Omental fat pad (tissue), 3 donors: ENCODE measurements at regions not wholly inside any gene's neighbourhood (a gene's known extent, or its start where the extent isn't known, plus 50 kb on each side); places are given as distances from the start of the nearest gene placed in this dataset.

Experiments
- ATAC-seq: fragments of 150-250 bp; one replicate; pipeline ENCODE4 v1.9.1; 2016; ENCODE audit warnings: mild to moderate bottlenecking, moderate library complexity; ENCODE audit not compliant: low FRiP score
- DNase-seq: peaks from one replicate; pipeline ENCODE4 v3.0.0-alpha.2; 2019; ENCODE audit warnings: low spot score
- CTCF ChIP-seq, 3 donors: fragments of 450-650 bp; IDR thresholded peaks; one replicate each; pipeline ENCODE4 v1.5.1; 2016 to 2017; ENCODE audit warnings: antibody characterized with exemption in 3 of 3, mild to moderate bottlenecking in 3 of 3, moderate library complexity in 2 of 3

- DNase-seq (no peak), ATAC-seq (no peak)
- TF ChIP-seq CTCF (IDR thresholded peaks at IDR 0.05): no peak
Measured at GRCh38 chr20:7497985-7498384, 442.3 kb downstream of the HAO1 start.

GRCh38 chr20:7499201-7499600 is 441.1 kb downstream of the HAO1 start:
- no peak for ATAC-seq
- no peak for DNase-seq
- TF ChIP-seq CTCF (IDR thresholded peaks at IDR 0.05): no peak

- no peak for TF ChIP-seq CTCF (IDR thresholded peaks at IDR 0.05)
- no peak for ATAC-seq
- no peak for DNase-seq
Measured at GRCh38 chr20:7500231-7500663, 440.0 kb downstream of the HAO1 start.

- ATAC-seq: no peak
- TF ChIP-seq CTCF (IDR thresholded peaks at IDR 0.05): no peak
- no peak for DNase-seq
Measured at GRCh38 chr20:7503501-7503900, 436.8 kb downstream of the HAO1 start.

GRCh38 chr20:7505152-7505834 is 435.0 kb downstream of the HAO1 start:
- DNase-seq (no peak), ATAC-seq (no peak)
- no peak for TF ChIP-seq CTCF (IDR thresholded peaks at IDR 0.05)

GRCh38 chr20:7505835-7506221 is 434.4 kb downstream of the HAO1 start:
- ATAC-seq (no peak), DNase-seq (no peak)
- no peak for TF ChIP-seq CTCF (IDR thresholded peaks at IDR 0.05)

- no peak for ATAC-seq
- no peak for TF ChIP-seq CTCF (IDR thresholded peaks at IDR 0.05)
Measured at GRCh38 chr20:7516621-7517111, 423.6 kb downstream of the HAO1 start.

More at GRCh38 chr20:7516621-7517111, 423.6 kb downstream of the HAO1 start:
- DNase-seq: no peak
